GM19023 (cell line): ENCODE measurements at regions not wholly inside any gene's neighbourhood (a gene's known extent, or its start where the extent isn't known, plus 50 kb on each side); places are given as distances from the start of the nearest gene placed in this dataset.

ENCODE experiments used
- ATAC-seq: cut with Tn5 transposase; IDR thresholded peaks from one replicate; pipeline ENCODE4 v1.9.1; 2021; ENCODE audit warnings: mild to moderate bottlenecking, moderate library complexity; ENCODE audit not compliant: unreplicated experiment

GRCh38 chr2:149953627-149954026, 366.1 kb upstream of the MMADHC start:
- ATAC-seq, result no peak

GRCh38 chr2:149931486-149931885, 343.9 kb upstream of the MMADHC start:
- ATAC-seq, result no peak

- ATAC-seq, result no peak
Measured at GRCh38 chr2:149928011-149928410, 340.4 kb upstream of the MMADHC start.

- ATAC-seq, result no peak
Measured at GRCh38 chr2:149926149-149926548, 338.6 kb upstream of the MMADHC start.

- ATAC-seq, result no peak
Measured at GRCh38 chr2:149924549-149925213, 337.1 kb upstream of the MMADHC start.

GRCh38 chr2:149924028-149924427, 336.5 kb upstream of the MMADHC start:
- no peak for ATAC-seq

GRCh38 chr2:149921911-149922616, 334.5 kb upstream of the MMADHC start:
- ATAC-seq, result no peak

- ATAC-seq, result no peak
Measured at GRCh38 chr2:149920389-149920788, 332.8 kb upstream of the MMADHC start.

- no peak for ATAC-seq
Measured at GRCh38 chr2:149915151-149915550, 327.6 kb upstream of the MMADHC start.

- no peak for ATAC-seq
Measured at GRCh38 chr2:149908726-149909683, 321.4 kb upstream of the MMADHC start.

GRCh38 chr2:149906886-149907285, 319.3 kb upstream of the MMADHC start:
- ATAC-seq, result no peak

GRCh38 chr2:149904352-149905175, 317.0 kb upstream of the MMADHC start:
- no peak for ATAC-seq

- no peak for ATAC-seq
Measured at GRCh38 chr2:149903626-149904025, 316.1 kb upstream of the MMADHC start.

- ATAC-seq, result no peak
Measured at GRCh38 chr2:149902081-149902480, 314.5 kb upstream of the MMADHC start.

GRCh38 chr2:149901231-149901859, 313.8 kb upstream of the MMADHC start:
- ATAC-seq, result no peak

- no peak for ATAC-seq
Measured at GRCh38 chr2:149899390-149899789, 311.8 kb upstream of the MMADHC start.

- no peak for ATAC-seq
Measured at GRCh38 chr2:149894760-149895159, 307.2 kb upstream of the MMADHC start.

- no peak for ATAC-seq
Measured at GRCh38 chr2:149894226-149894625, 306.7 kb upstream of the MMADHC start.

- no peak for ATAC-seq
Measured at GRCh38 chr2:149892563-149892962, 305.0 kb upstream of the MMADHC start.

GRCh38 chr2:149885946-149886345, 298.4 kb upstream of the MMADHC start:
- no peak for ATAC-seq
